ENCODE measurements at regions not wholly inside any gene's neighbourhood (a gene's known extent, or its start where the extent isn't known, plus 50 kb on each side); places are given as distances from the start of the nearest gene placed in this dataset.
"Not testable (repeated sequence)": the region's sequence is repeated elsewhere in the genome, so short reads cannot be mapped to it uniquely, and the experiment has no call there.

DNA sequence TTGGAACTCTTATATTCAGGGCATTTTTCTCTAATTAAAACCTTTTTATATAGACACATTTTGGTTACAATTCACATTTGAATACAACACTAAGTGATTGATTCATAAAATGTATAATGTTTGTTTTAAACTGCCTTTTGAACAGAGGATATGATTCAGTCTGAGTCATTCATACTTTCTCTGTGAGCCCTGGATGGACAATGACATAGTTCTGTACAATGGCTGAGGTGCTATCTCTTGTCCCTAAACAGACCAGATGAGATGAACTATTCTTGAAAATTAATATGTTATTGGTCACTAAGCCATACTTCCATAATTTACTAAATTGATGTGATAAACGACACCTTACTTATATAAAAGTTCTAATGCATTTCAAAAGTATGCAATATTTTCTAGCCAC lies 199.7 kb upstream of the ATXN7L3B start:
- ATAC-seq (replicated peaks) (no peak), DNase-seq (no peak)
- Mint-ChIP-seq H3K27ac (no peak overlapping the region), H3K9me3 (peaks cover 0 to 1% of the 10 kb centered on the region in 2 donors), H3K36me3 (no peaks in the 10 kb centered on the region), H3K4me3 (no peak overlapping the region), H3K27me3 (no peaks in the 10 kb centered on the region), H3K4me1 (no peaks in the 10 kb centered on the region)

DNA sequence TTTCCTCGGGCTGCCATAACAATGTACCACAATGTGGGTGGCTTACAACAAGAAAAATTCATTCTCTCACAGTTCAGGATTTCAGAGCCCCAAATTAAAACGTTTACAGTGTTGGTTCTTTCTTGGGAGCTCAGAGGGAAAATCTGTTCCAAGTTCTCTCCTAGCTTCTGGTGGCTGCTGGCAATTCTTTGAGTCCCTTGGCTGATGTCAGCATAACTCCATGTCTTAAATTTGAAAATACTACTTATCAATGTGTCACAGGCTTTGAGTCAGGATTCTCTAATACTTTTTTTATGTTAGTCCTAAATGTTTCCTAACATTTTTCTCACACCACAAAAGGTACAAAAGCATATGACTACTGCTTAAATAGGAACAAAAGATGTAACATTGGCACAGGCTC lies 198.4 kb upstream of the ATXN7L3B start:
- Mint-ChIP-seq H3K27me3 (no peaks in the 10 kb centered on the region), H3K4me1 (no peaks in the 10 kb centered on the region), H3K9me3 (peaks cover 0 to 1% of the 10 kb centered on the region in 2 donors), H3K27ac (no peak overlapping the region), H3K4me3 (no peak overlapping the region), H3K36me3 (no peaks in the 10 kb centered on the region)
- DNase-seq (no peak), ATAC-seq (replicated peaks) (no peak)

DNA sequence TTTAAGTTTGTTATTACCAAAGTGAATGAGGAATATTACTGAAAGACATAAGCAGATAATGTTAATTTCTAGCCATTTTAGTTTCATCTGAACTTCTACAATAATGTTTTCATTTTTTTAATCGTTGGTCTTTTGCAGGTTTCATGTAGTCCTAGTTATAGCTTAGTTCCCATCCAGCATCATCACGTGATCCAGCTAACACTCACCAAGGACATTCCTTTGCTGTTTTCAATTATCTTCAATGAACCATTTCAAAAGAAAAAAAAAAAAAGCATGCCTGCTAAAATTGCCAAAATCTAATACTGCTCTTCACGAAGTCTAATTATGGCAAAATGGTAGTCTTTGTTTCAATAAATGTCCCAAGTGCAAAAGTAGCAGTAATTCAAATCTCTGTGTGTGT lies 187.7 kb upstream of the ATXN7L3B start:
- no peaks in the 10 kb centered on the region for H3K36me3 Mint-ChIP-seq
- no peaks in the 10 kb centered on the region for H3K27me3 Mint-ChIP-seq
- DNase-seq, result no peak
- no peak overlapping the region for H3K27ac Mint-ChIP-seq
- no peaks in the 10 kb centered on the region for H3K9me3 Mint-ChIP-seq
- no peaks in the 10 kb centered on the region for H3K4me1 Mint-ChIP-seq
- no peak for ATAC-seq (replicated peaks)
- no peak overlapping the region for H3K4me3 Mint-ChIP-seq

GRCh38 chr12:74365178-74365964 lies 172.3 kb upstream of the ATXN7L3B start:
- ATAC-seq (replicated peaks), result peak in 1 of 2 donors; percentile 66
- Mint-ChIP-seq H3K36me3 (no peaks in the 10 kb centered on the region), H3K27ac (no peak overlapping the region), H3K4me1 (no peaks in the 10 kb centered on the region), H3K27me3 (peaks cover 0 to 5% of the 10 kb centered on the region in 2 donors), H3K4me3 (no peak overlapping the region), H3K9me3 (no peaks in the 10 kb centered on the region)
- peak; percentile 1 for DNase-seq

DNA sequence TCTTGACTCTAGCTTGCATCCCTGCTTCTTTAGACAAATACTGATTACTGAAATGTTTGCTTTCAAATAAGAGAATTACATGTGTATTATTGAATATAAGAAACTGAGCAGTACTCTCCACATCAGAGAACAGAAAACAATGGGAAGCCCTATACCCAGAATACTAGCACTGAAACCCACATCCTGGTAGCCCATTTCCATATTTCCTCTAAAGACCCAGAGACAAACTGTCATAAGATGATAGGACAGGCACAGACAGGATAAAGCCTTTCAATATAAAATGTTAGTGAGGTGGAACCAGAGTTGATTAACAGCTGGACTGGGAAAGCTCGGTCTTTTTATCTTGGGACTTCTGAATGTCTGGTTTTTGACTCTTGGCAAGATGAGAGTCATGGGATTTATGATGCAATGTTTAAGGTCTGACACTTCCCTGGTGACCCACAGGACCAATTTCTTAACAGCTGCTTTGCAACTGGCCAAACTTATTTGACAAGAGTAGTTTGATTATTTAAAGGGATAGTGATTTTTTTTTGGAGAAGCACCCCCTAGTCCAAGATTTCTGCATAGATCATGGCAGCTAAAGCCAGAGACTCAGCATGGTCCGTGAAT lies 166.9 kb upstream of the ATXN7L3B start:
- H3K4me3 Mint-ChIP-seq, result no peak overlapping the region
- H3K9me3 Mint-ChIP-seq, result no peaks in the 10 kb centered on the region
- H3K27ac Mint-ChIP-seq, result no peak overlapping the region
- no peaks in the 10 kb centered on the region for H3K36me3 Mint-ChIP-seq
- DNase-seq, result no peak
- no peaks in the 10 kb centered on the region for H3K4me1 Mint-ChIP-seq
- peaks cover 0 to 5% of the 10 kb centered on the region in 2 donors for H3K27me3 Mint-ChIP-seq
- ATAC-seq (replicated peaks), result no peak

DNA sequence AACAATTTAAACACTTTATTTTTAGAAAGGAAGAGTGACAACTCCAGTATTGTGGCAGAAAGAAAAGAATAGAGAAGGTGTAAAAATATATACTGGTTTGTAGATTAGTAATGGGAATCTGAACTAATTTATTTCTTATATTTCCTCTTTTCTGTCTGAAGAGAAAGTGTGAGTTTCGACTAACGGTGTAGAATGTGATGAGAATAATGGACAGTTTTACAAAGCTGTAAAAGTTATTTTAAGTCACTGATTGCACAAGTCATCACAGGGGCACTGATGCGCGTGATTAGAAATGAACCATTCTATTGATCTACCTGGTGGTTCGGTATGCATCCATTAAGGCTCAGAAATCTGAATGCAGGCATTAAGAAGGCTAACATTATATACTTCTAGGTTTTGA lies 158.5 kb upstream of the ATXN7L3B start:
- no peaks in the 10 kb centered on the region for H3K4me1 Mint-ChIP-seq
- no peak overlapping the region for H3K4me3 Mint-ChIP-seq
- peaks cover 0 to 4% of the 10 kb centered on the region in 2 donors for H3K9me3 Mint-ChIP-seq
- ATAC-seq (replicated peaks) (no peak), DNase-seq (no peak)
- no peak overlapping the region for H3K27ac Mint-ChIP-seq
- no peaks in the 10 kb centered on the region for H3K27me3 Mint-ChIP-seq
- H3K36me3 Mint-ChIP-seq, result no peaks in the 10 kb centered on the region

DNA sequence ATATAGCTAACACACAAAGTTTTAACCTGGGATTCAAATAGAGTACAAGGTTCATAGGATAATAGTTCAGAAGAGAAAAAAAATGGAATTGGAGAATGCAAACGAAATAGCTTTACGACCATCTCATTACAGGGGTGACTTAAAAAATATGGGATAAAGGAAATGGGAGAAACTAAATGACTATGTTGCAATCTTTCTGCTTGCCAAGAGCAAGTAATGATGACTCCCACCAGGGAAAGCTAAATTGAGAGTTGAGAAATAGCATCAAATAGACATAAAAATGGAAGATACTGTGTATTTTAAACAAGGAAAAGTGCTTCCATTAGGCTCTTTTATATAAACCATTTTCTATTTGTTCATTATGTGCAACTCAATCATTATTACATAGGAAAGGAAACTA lies 155.7 kb upstream of the ATXN7L3B start:
- no peaks in the 10 kb centered on the region for H3K36me3 Mint-ChIP-seq
- no peaks in the 10 kb centered on the region for H3K4me1 Mint-ChIP-seq
- DNase-seq (no peak), ATAC-seq (replicated peaks) (no peak)
- no peak overlapping the region for H3K27ac Mint-ChIP-seq
- no peaks in the 10 kb centered on the region for H3K27me3 Mint-ChIP-seq
- H3K9me3 Mint-ChIP-seq, result peaks cover 0 to 4% of the 10 kb centered on the region in 2 donors
- no peak overlapping the region for H3K4me3 Mint-ChIP-seq

DNA sequence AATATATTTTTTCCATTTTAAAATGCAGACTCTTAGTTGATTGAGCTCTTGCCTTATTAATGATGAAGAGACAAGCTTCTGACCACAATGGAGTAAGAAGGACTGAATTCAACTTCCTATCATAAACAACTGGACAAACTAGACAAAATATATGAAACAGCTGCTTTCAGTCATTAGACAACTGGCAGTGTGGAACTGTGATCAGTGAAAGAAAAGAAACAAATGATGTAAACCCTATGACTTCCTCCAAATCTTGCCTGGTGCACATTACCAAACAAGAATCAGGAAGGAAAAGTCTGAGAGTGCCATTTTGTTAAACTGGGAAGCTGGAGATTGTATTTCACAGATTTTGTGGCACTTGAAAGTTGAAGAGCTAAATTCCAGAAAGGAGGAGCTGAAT lies 154.7 kb upstream of the ATXN7L3B start:
- H3K27me3 Mint-ChIP-seq, result no peaks in the 10 kb centered on the region
- H3K4me3 Mint-ChIP-seq, result no peak overlapping the region
- DNase-seq (no peak), ATAC-seq (replicated peaks) (no peak)
- no peak overlapping the region for H3K27ac Mint-ChIP-seq
- no peaks in the 10 kb centered on the region for H3K36me3 Mint-ChIP-seq
- peaks cover 0 to 7% of the 10 kb centered on the region in 2 donors for H3K9me3 Mint-ChIP-seq
- H3K4me1 Mint-ChIP-seq, result no peaks in the 10 kb centered on the region

DNA sequence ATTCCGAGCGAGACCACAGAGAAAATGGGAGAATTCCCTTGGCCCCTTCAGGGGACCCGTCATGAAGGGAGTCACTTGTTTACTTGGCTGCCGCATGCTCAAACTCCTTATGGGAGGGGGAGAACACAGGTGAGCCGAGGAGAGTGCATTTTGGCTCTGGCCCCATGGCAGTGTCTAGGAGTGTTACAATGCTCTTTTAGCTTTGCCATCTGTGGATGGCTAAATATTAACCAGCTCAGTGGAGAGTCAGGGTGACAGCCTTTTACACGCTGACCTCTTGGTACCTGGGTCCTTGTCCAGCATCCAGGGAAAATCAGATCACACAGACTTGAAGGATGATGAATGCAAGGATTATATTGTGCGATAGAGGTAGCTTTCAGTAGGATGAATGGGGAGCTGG lies 146.4 kb upstream of the ATXN7L3B start:
- no peaks in the 10 kb centered on the region for H3K4me1 Mint-ChIP-seq
- no peak overlapping the region for H3K27ac Mint-ChIP-seq
- peaks cover 0 to 5% of the 10 kb centered on the region in 2 donors for H3K9me3 Mint-ChIP-seq
- H3K4me3 Mint-ChIP-seq, result no peak overlapping the region
- ATAC-seq (replicated peaks) (no peak), DNase-seq (no peak)
- H3K36me3 Mint-ChIP-seq, result no peaks in the 10 kb centered on the region
- H3K27me3 Mint-ChIP-seq, result no peaks in the 10 kb centered on the region

DNA sequence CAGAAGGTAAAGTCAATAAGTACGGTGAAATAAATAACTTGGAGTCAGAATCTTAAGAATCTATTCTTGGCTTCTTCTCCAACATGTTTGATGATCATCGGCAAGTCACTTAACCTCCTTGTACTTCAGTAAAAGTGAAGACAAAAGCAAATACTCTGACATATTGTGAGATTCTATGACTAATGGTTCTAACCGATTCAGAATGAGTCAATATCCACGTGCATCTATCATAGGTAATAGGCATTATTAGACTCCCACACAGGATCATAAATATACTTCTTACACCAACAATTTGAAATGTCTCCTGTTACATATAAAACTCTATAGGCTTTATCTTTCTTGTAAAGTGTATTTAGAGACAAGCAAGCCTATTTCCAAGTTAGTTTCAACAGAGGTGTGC lies 144.4 kb upstream of the ATXN7L3B start:
- DNase-seq (no peak), ATAC-seq (replicated peaks) (no peak)
- Mint-ChIP-seq H3K27ac (no peak overlapping the region), H3K27me3 (no peaks in the 10 kb centered on the region), H3K4me1 (no peaks in the 10 kb centered on the region), H3K4me3 (no peak overlapping the region), H3K9me3 (peaks cover 0 to 3% of the 10 kb centered on the region in 2 donors), H3K36me3 (no peaks in the 10 kb centered on the region)

GRCh38 chr12:74394647-74395046 lies 143.0 kb upstream of the ATXN7L3B start:
- Mint-ChIP-seq H3K4me3 (no peak overlapping the region), H3K36me3 (no peaks in the 10 kb centered on the region), H3K27me3 (no peaks in the 10 kb centered on the region), H3K4me1 (no peaks in the 10 kb centered on the region), H3K27ac (no peak overlapping the region), H3K9me3 (peaks cover 0 to 3% of the 10 kb centered on the region in 2 donors)
- no peak for ATAC-seq (replicated peaks)
- DNase-seq, result no peak

DNA sequence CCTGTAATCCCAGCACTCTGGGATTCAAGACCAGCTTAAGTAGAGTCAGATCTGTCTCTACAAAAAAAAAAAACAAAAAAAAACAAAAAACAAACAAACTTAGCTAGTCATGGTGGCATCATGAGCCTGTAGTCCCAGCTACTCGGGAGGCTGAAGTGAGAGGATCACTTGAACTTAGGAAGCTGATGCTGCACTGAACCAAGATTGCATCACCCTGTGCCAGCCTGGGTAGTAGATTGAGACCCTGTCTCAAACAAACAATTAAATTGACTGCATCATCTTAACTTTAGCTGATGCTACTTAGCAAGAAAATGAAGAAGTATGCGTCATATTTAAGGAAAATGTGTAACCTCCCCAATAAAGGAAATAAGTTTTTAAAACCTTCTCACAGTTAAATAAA lies 136.6 kb upstream of the ATXN7L3B start:
- Mint-ChIP-seq H3K36me3 (no peaks in the 10 kb centered on the region), H3K4me1 (no peaks in the 10 kb centered on the region), H3K4me3 (no peak overlapping the region), H3K27me3 (no peaks in the 10 kb centered on the region), H3K9me3 (no peaks in the 10 kb centered on the region), H3K27ac (no peak overlapping the region)
- ATAC-seq (replicated peaks) (no peak), DNase-seq (no peak)

GRCh38 chr12:74401966-74402365 lies 135.7 kb upstream of the ATXN7L3B start:
- no peak for DNase-seq
- ATAC-seq (replicated peaks), result no peak
- Mint-ChIP-seq H3K9me3 (no peaks in the 10 kb centered on the region), H3K4me3 (no peak overlapping the region), H3K36me3 (no peaks in the 10 kb centered on the region), H3K27me3 (no peaks in the 10 kb centered on the region), H3K27ac (no peak overlapping the region), H3K4me1 (no peaks in the 10 kb centered on the region)

- H3K4me3 Mint-ChIP-seq; DNase-seq; H3K36me3 Mint-ChIP-seq; H3K9me3 Mint-ChIP-seq; H3K27me3 Mint-ChIP-seq; H3K27ac Mint-ChIP-seq; ATAC-seq (replicated peaks); H3K4me1 Mint-ChIP-seq: not testable (repeated sequence)
Measured at GRCh38 chr12:74403221-74403470, 134.5 kb upstream of the ATXN7L3B start.

- Mint-ChIP-seq H3K27me3 (no peaks in the 10 kb centered on the region), H3K4me3 (no peak overlapping the region), H3K4me1 (no peaks in the 10 kb centered on the region), H3K36me3 (no peaks in the 10 kb centered on the region), H3K9me3 (no peaks in the 10 kb centered on the region), H3K27ac (no peak overlapping the region)
- no peak for DNase-seq
- no peak for ATAC-seq (replicated peaks)
Measured at GRCh38 chr12:74408601-74409166, 129.0 kb upstream of the ATXN7L3B start.
